HG02852 (cell line): ENCODE measurements at regions not wholly inside any gene's neighbourhood (a gene's known extent, or its start where the extent isn't known, plus 50 kb on each side); places are given as distances from the start of the nearest gene placed in this dataset.
"Not testable (repeated sequence)": the region's sequence is repeated elsewhere in the genome, so short reads cannot be mapped to it uniquely, and the experiment has no call there.

Source experiments
- ATAC-seq: cut with Tn5 transposase; IDR thresholded peaks from one replicate; pipeline ENCODE4 v1.9.1; 2021; ENCODE audit warnings: mild to moderate bottlenecking, moderate library complexity; ENCODE audit not compliant: unreplicated experiment

DNA sequence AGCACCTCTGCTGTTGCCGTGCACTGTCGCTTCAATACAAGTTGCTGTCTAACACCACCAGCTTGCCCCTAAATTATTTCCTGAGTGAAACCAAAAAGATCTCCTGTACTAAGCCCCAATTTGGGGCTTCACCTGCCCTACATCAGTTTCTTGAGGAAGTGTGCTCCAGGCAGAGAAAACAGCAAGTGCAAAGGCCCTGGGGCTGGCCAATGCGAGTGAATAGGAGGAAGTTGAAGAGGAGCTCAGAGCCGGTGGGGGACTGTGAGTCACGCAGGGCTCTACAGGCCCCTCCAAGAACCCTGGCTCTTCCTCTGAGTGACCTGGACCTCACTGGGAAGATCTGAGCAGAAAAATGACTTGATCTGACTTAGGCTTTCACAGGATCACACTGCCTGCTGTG lies 117.2 kb downstream of the IPO8 start:
- ATAC-seq = no peak

DNA sequence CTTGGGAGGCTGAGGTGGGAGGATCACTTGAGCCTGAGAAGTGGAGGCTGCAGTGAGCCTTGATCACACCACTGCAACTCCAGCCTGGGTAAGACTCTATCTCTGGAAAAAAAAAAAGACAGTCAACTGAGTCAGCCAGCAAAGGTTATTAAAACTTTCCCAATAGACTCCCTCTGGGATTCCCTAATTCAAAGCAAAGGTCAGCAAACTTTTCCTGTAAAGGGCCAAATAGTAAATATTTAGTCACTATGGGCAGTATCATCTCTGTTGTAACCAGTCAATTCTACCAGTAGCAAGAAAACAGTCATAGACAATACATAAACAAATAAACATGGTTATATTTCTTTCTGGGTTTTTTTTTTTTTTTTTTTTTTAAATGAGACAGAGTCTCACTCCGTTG lies 122.5 kb downstream of the IPO8 start:
- ATAC-seq = no peak

DNA sequence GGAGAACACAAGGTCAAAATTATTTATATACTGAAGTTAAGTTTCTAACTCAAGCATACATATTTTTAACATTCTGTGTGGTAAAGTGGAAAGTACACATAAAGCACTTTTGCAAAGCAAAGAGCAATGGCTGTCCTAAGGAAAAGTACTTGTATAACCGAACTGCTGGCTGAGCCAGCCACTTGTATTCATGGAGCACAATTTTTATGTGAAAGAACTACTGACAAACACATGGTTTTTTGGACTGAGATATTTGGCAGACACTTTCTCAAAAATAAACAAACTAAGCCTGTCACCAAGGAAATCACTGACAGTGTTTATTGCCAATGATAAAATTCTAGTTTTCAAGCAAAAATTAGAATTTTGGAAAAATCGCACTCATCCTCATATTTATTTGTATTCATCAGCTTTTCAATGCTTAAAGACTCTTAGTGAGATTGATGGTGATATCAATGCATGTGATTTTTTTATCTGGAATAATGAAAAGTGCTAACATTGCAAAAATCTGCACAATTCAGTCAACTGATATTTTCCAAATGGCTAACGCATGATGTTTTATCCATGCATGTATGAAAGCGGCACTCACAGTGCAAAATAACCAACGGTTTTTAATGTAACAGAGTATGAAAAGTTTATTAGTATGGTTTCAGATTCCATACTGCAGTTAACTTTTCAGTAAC lies 125.3 kb downstream of the IPO8 start:
- ATAC-seq = no peak

DNA sequence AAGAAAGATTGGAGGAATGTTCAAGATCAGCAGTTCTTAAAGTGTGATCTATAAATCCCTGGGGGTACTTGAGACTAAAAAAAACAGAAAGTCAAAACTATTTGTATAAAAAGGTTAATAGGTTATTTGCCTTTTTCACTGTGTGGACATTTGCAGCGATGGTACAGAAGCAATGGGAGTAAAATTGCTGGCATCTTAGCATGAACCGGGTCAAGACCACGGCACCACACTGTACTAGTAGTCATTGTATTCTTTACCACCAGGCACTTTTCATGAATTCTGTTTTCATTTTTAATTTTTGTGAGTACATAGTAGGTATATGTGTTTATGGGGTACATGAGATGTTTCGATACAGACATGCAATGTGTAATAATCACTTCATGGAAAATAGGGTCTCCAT lies 126.2 kb downstream of the IPO8 start:
- no peak for ATAC-seq

DNA sequence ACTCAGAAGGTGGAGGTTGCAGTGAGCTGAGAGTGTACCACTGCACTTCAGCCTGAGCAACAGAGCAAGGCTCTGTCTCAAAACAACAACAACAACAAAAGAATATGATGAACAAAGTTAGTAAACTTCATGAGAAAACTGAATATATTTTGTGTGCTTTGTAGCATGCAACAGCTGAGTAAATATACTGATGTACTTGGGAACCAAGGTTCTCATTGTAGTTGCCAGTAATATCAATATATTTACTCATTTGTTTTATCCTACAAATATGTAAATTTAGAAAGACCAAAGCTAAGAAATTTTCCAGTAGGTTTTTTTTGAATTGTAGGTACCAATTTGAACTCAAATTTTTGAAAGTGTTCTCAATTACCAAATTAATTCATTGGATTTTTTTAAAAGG lies 127.2 kb downstream of the IPO8 start:
- ATAC-seq = no peak

DNA sequence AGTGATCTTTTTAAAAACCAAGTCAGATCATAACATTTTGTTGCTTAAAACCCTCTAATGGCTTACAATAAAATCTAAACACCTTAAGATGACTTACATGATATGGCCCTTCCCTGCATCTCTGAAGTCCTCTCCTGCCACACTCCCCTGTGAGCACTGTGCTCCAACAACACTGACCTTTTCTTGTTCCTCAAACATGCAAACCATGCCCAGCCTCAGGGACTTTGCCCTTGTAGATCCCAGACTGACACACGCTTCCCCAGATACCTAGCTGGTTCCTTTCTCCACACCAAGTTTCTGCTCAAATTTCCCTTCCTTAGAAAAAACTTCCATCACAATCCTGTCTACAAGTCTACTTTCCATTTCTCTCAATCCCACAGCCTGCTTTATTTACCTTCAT lies 128.6 kb downstream of the IPO8 start:
- no peak for ATAC-seq

DNA sequence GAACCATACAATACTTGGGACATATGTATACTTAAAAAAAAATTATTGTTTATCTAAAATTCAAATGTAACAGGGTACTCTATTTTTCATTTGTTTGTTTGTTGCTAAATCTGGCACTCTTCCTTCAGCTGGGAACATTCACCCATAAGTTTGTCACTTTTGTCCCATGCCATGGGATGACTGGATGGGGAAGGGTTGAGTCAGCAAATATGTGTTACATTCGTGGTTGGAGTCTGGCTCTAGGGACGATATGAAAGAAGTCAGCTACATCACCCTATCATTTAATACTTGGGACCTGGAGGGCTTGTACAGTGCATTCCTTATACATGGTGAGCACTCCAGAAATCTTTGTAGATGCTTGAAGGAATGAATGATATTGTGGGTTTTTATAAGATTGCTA lies 131.3 kb downstream of the IPO8 start:
- ATAC-seq = no peak

DNA sequence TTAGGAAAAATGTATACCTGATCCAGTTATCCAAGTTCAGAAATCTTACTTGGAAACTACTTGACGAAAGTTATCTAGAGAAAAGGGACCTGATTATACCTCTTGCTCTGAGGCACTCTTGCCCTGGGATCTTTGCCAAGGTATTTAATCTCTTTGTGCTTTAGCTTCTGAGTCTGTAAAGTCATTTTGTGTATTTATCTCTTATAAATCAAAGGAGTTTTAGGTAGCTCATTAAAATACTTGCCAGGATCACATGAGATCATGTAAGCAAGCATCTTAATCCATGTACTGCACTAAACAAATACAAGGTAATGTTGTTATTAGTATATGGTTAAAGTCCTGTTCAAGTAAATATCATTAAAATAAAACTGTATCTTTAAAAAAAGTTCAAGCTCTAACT lies 147.5 kb downstream of the IPO8 start:
- no peak for ATAC-seq

DNA sequence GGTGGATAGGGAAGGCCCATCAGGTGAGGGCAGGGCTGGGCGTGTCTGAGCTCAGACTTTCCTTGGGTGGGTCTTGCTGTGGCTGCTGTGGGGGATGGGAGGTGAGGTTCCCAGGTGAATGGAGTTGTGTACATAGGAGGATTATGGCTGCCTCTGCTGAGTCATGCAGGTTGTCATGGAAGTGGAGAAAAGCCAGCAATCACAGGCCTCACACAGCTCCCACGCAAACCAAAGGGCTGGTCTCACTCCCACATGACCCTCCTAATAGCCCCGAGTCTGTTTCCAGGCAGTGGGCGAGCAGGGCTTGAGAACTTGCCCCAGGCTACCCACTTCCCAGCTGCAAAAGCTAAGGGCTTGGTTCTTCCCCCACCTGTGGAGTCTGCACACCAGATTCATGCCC lies 149.5 kb downstream of the IPO8 start:
- no peak for ATAC-seq

DNA sequence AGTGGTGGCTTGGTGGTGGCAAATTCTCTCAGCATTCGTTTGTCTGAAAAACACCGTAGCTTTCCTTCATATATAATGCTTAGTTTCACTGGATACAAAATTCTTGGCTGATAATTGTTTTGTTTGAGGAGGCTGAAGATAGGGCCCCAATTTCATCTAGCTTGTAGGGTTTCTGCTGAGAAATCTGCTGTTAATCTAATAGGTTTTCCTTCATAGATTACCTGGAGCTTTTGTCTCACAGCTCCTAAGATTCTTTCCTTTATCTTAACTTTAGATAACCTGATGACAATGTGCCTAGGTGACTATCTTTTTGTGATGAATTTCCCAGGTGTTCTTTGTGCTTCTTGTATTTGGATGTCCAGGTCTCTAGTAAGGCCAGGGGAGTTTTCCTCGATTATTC lies 151.0 kb downstream of the IPO8 start:
- ATAC-seq = not testable (repeated sequence)

DNA sequence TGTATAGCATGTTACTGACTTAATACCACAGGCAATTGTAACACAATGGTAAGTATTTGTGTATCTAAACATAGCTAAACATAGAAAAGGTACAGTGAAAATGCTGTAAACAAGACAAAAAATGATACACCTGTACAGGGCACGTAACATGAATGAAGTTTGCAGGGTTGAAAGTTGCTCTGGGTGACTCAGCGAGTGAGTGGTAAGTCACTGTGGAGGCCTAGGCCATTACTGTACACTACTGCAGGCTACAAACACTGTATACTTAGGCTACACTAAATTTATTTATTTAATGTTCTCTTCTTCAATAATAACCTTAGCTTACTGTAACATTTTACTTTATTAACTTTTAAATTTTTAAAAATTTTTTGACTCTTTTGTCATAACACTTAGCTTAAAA lies 158.4 kb downstream of the IPO8 start:
- ATAC-seq = no peak

DNA sequence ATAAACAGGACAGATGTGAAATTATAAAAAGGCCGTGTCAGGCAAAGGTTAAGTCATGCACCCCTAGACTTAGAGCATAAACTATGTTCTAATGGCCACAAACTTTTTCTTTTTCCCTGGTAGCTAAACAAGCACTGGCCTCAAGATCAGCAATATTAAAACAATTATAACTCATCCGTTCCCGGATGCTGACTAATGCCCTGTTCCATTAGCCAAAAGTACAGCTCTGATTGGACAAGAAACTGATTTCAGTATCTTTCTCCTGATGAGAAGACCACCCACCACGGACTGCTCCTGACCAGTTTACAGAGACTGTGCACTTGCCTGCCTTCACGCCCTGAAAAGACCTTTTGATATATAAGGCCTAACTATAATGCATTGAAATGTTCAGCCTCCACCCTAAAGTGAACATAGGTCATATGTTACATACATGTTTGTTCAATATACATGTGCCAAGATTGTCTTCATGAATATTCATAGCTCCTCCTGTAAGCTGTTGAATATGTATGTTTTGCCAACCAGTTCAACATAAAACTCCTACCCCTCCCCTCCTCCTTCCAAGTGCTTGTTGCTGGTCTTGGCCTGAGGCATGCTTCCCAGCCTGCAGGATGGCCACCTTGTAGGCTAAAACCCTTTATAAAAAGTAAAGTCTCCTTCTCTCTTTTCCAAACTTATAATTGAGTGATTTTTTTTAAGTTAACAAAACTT lies 162.0 kb downstream of the IPO8 start:
- no peak for ATAC-seq

DNA sequence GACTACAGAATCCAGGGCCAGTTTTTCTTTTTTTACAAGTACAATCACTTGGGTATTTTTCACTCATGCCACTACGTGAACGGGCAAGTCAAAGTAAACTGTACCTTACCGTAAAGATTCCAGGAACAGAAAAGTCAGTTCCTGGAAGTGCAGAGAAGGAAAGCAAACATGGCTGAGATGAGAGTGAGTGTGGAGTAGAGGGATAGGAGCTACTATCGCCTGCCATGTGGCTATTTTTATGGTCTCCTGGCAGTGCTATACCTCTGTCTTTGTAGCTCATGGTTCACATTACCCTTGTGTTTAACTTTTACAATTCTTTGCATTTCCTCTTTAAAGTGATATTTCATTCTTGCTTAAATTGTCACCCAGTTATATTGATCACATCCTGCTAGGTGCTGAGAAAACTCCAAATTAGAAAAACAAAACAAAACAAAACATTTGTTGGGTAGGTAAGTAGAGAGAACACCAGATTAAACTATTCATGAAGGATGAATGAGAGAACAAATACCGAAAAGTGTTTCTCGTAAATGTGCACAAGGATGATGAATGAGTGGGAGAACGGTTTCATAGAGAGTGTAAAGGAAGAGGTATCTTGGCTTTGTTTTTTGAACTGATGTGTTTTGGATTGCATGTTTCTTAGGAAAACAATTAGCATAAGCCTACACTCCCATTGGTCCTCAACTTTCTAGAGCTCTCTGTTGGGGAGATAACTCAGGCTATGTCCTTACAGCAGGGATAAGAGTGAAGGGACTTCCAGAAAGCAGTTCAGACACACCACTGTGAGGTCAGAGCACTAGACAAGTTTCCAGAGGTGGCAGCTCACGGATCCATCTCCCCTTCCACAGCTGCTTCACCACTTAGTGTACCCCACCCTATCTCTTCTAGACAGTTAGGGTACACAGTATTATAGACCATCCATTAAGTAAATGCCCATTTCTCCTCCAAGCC lies 163.7 kb downstream of the IPO8 start:
- no peak for ATAC-seq

DNA sequence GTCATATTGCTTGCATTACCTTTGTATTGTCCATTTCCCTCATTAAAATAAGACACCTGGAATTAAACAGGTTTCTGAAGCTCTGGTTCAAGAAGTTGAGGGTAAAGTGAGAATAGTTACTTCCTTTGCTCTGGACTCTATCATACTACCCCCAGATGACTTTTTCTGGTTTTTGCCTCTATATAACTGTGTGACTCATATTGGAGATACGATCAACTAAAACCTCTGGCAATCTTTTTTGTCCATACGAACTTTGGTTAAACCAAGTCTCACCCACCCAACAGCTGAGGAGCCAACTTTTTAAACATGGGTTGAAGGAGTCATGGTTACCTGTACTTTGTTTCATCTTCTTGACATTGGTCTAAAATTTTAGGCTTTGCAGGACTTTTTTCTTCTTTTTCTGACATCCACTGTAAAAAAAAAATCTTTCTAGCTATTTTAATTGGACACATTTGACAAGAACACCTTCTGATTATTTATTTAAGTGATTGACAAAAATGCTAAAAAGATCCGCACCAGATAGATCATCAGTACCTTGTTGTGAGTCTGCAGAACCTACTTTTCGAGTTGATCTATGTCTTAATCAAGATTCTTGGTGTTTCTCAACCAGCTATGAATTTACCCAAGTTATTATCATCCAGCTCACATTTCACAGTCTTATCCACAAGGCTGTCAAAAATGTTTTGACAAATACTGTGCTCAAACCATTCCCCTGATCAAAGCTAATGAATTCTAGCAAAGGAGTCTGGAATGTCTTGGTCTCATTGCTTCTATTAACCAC lies 166.0 kb downstream of the IPO8 start:
- ATAC-seq = no peak

DNA sequence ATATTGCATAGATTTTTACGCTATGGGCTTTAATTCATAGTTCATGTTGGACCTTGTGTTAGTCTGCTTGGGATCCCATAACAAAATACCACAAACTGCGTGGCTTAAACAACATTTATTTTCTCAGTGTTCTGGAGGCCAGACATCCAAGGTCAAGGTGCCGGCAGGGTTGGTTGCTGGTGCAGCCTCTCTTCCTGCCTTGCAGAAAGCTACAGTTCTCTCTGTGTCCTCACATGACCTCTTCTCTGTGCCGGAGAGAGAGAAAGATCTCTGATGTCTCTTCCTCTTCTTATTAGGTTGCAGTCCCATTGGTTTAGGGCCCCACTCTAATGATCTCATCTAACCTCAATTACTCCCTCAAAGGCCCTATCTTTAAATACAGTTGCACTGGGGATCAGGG lies 170.5 kb downstream of the IPO8 start:
- no peak for ATAC-seq

DNA sequence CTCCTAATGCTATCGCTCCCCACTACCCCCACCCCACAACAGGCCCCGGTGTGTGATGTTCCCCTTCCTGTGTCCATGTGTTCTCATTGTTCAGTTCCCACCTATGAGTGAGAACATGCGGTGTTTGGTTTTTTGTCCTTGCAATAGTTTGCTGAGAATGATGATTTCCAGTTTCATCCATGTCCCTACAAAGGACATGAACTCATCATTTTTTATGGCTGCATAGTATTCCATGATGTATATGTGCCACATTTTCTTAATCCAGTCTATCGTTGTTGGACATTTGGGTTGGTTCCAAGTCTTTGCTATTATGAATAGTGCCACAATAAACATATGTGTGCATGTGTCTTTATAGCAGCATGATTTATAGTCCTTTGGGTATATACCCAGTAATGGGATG lies 175.4 kb downstream of the IPO8 start:
- ATAC-seq = not testable (repeated sequence)

DNA sequence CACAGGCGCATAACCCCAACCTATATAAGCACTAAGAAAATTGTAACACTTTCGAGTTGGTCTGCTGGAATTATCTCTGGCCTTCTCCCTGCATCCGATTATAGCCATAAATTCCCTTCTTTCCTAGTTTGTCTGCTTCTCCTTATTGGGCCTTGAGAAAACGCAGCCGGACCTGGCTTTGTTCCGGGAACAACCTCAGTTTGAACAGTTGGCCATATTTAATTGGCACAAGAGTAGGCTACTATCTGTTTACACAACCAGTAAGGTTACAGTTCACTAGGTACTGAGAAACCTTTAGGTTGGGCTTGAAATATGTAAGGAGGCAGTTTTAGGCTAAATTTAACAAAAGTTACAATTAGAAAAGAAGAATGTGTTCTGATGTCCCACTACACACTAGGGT lies 176.1 kb downstream of the IPO8 start:
- no peak for ATAC-seq

DNA sequence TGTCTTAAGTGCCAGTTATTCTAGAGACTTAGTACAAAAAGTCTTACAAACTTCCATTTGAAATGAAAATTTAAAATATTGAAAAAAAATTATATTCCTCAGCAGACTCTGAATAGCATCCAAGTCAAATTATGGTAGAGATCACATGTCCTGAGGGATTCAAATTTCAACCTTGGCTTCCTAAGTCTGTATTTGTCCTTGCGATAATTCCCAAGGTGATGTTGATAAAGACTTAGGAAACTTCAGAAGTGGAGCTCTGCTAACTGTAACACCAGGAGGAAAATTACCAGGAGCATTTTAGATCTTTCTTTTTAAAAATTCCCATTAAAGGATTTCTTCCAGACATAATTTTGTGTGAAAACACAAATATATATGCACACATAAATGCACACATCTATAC lies 178.3 kb downstream of the IPO8 start:
- ATAC-seq = no peak

DNA sequence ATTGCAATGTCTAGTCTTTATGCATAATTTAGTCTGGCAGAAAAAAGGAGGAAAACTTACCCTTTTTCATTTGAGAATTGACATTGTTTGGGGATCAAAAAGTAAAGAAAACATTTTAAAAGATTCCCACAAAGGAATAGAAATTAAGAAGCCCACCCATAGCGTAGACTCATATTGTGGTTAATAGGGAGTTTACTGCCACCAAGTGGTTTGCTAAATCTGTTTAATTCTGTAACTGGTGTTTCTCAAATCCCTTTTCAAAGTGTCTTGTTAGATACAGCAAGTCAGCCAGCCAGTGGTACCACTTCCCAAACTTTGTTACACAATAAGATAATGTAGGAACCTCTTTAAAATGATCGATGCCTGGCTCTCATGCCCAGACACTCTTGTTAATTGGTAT lies 180.3 kb downstream of the IPO8 start:
- ATAC-seq = no peak

DNA sequence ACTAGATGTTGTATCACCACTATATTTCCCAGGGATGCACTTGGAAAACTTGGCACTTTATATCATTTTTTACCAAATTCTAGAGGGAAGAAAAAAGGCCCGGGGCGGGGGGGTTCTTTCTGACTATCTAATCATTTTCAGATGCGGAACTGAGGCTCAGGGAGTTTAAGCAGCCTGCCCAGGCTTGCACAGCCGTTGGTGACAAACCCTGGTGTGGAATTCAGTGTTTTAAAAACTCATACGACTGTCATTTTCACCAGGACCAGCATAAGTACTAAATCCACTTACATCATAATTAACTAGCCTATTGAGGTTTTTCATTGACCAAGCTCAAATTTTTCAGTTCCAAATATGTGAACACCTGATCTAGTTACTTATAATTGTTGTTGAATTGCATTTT lies 181.0 kb downstream of the IPO8 start:
- no peak for ATAC-seq
